ENCODE measurements at regions not wholly inside any gene's neighbourhood (a gene's known extent, or its start where the extent isn't known, plus 50 kb on each side); places are given as distances from the start of the nearest gene placed in this dataset.

- TF ChIP-seq CTCF (IDR thresholded peaks at IDR 0.05) (no peak), EZH2 (IDR thresholded peaks at IDR 0.05; ENCODE audit: borderline replicate concordance, insufficient read depth, low read depth, low read length, poor library complexity, severe bottlenecking) (no peak)
- WGBS (ENCODE audit: insufficient coverage), result 93% methylated on average over 5 of the region's 8 CpGs
- Histone ChIP-seq H3K36me3 (replicated peaks in 1 of 2; ENCODE audit: control extremely low read depth in 1 of 2, control insufficient read depth in 1 of 2, extremely low read depth in 1 of 2, insufficient read depth in 2 of 2, low read length in 1 of 2) (no peaks in the 10 kb centered on the region), H4K20me1 (ENCODE audit: control insufficient read depth, insufficient read depth, low read length, poor library complexity, severe bottlenecking) (no peaks in the 10 kb centered on the region), H3K27me3 (replicated peaks in 1 of 4; ENCODE audit: control extremely low read depth in 1 of 4, control insufficient read depth in 3 of 4, insufficient read depth in 4 of 4, low read length in 3 of 4) (peaks cover 0 to 5% (median 1%) of the 10 kb centered on the region in 4 experiments), H3K9ac (ENCODE audit: low read length) (no peak overlapping the region), H3K27ac (ENCODE audit: low read length in 2 of 2) (no peak overlapping the region), H3K4me1 (ENCODE audit: control insufficient read depth in 2 of 2, insufficient read depth in 2 of 2, low read length in 2 of 2) (no peaks in the 10 kb centered on the region), H3K4me2 (replicated peaks; ENCODE audit: low read depth, low read length, poor library complexity, severe bottlenecking) (no peak overlapping the region), H3K4me3 (ENCODE audit: control extremely low read depth in 1 of 5, extremely low read depth in 1 of 5, insufficient read depth in 1 of 5, low read depth in 2 of 5, low read length in 4 of 5) (no peak overlapping the region), H2AFZ (ENCODE audit: insufficient read depth, low read depth, low read length, poor library complexity, severe bottlenecking) (no peak overlapping the region), H3K79me2 (ENCODE audit: control insufficient read depth, insufficient read depth, low read length) (no peaks in the 10 kb centered on the region), H3K9me3 (ENCODE audit: control extremely low read depth in 1 of 3, control insufficient read depth in 2 of 3, insufficient read depth in 1 of 3, low read length in 2 of 3) (no peaks in the 10 kb centered on the region)
- POLR2A ChIA-PET, result no interaction called here
- intact Hi-C loops (cut with micrococcal nuclease), result no loop called here
- DNase-seq, result no peak
- Mint-ChIP-seq H3K4me3 (no peak overlapping the region), H3K27ac (no peak overlapping the region), H3K27me3 (peaks cover 24% of the 10 kb centered on the region), H3K4me1 (no peaks in the 10 kb centered on the region), H3K9me3 (ENCODE audit: insufficient read depth) (no peaks in the 10 kb centered on the region)
- CTCF ChIA-PET, result no interaction called here
- no peak for ATAC-seq (ENCODE audit: low read depth)
Measured at GRCh38 chr11:11733246-11733747, 108.5 kb upstream of the USP47 start.

GRCh38 chr11:11732116-11732515 is 109.7 kb upstream of the USP47 start:
- Histone ChIP-seq H3K4me3 (ENCODE audit: control extremely low read depth in 1 of 5, extremely low read depth in 1 of 5, insufficient read depth in 1 of 5, low read depth in 2 of 5, low read length in 4 of 5) (no peak overlapping the region), H3K9me3 (ENCODE audit: control extremely low read depth in 1 of 3, control insufficient read depth in 2 of 3, insufficient read depth in 1 of 3, low read length in 2 of 3) (no peaks in the 10 kb centered on the region), H3K79me2 (ENCODE audit: control insufficient read depth, insufficient read depth, low read length) (no peaks in the 10 kb centered on the region), H3K9ac (ENCODE audit: low read length) (no peak overlapping the region), H3K27me3 (replicated peaks in 1 of 4; ENCODE audit: control extremely low read depth in 1 of 4, control insufficient read depth in 3 of 4, insufficient read depth in 4 of 4, low read length in 3 of 4) (peaks cover 0 to 6% (median 1%) of the 10 kb centered on the region in 4 experiments), H3K27ac (ENCODE audit: low read length in 2 of 2) (no peak overlapping the region), H2AFZ (ENCODE audit: insufficient read depth, low read depth, low read length, poor library complexity, severe bottlenecking) (no peak overlapping the region), H3K4me2 (replicated peaks; ENCODE audit: low read depth, low read length, poor library complexity, severe bottlenecking) (no peak overlapping the region), H3K4me1 (ENCODE audit: control insufficient read depth in 2 of 2, insufficient read depth in 2 of 2, low read length in 2 of 2) (no peaks in the 10 kb centered on the region), H4K20me1 (ENCODE audit: control insufficient read depth, insufficient read depth, low read length, poor library complexity, severe bottlenecking) (no peaks in the 10 kb centered on the region), H3K36me3 (replicated peaks in 1 of 2; ENCODE audit: control extremely low read depth in 1 of 2, control insufficient read depth in 1 of 2, extremely low read depth in 1 of 2, insufficient read depth in 2 of 2, low read length in 1 of 2) (no peaks in the 10 kb centered on the region)
- ATAC-seq (ENCODE audit: low read depth) (no peak), DNase-seq (no peak)
- POLR2A ChIA-PET, result no interaction called here
- Mint-ChIP-seq H3K4me3 (no peak overlapping the region), H3K27me3 (peaks cover 20% of the 10 kb centered on the region), H3K27ac (no peak overlapping the region), H3K4me1 (no peaks in the 10 kb centered on the region), H3K9me3 (ENCODE audit: insufficient read depth) (no peaks in the 10 kb centered on the region)
- TF ChIP-seq EZH2 (IDR thresholded peaks at IDR 0.05; ENCODE audit: borderline replicate concordance, insufficient read depth, low read depth, low read length, poor library complexity, severe bottlenecking), result no peak
- TF ChIP-seq CTCF (IDR thresholded peaks at IDR 0.05), result no peak
- intact Hi-C loops (cut with micrococcal nuclease), result no loop called here
- WGBS (ENCODE audit: insufficient coverage), result 100% methylated on average over 2 of the region's 3 CpGs
- CTCF ChIA-PET, result no interaction called here

All from B cell (primary cell).